ENCODE measurements at regions not wholly inside any gene's neighbourhood (a gene's known extent, or its start where the extent isn't known, plus 50 kb on each side); places are given as distances from the start of the nearest gene placed in this dataset.
"Not testable (repeated sequence)": the region's sequence is repeated elsewhere in the genome, so short reads cannot be mapped to it uniquely, and the experiment has no call there.

DNA sequence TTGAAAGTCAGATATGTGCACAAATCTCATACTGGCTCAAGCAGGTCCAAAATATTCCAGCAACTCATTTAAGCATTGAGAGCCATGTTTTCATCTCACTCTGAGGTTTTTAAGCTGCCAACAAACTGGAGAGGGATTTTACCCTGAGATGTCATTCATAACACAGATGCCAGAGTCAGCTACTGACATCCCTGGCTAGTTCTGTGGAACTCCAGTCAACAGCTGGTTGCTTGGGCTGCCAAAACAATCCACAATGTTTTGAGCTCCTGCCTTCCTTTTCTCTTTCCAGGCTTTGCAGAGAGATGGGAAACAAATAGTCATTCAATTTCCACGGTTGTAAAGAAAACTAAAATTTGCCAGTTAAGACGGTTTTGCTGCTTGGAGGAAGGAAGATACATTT is 621.2 kb upstream of the FBXO33 start:
- no peaks in the 10 kb centered on the region for H3K27me3 ChIP-seq (ENCODE audit: control insufficient read depth, insufficient read depth, low read length)
- H3K4me1 ChIP-seq (ENCODE audit: control insufficient read depth, low read depth, low read length): peaks cover 6% of the 10 kb centered on the region
- H3K36me3 ChIP-seq (ENCODE audit: control insufficient read depth, low read depth, low read length): no peaks in the 10 kb centered on the region
- H3K27ac ChIP-seq (ENCODE audit: low read length): no peak overlapping the region
- no peak overlapping the region for H3K4me3 ChIP-seq (ENCODE audit: low read length)
- no peak overlapping the region for H3K9ac ChIP-seq (ENCODE audit: low read length)
- H3K9me3 ChIP-seq (ENCODE audit: control insufficient read depth, low read depth, low read length): no peaks in the 10 kb centered on the region

DNA sequence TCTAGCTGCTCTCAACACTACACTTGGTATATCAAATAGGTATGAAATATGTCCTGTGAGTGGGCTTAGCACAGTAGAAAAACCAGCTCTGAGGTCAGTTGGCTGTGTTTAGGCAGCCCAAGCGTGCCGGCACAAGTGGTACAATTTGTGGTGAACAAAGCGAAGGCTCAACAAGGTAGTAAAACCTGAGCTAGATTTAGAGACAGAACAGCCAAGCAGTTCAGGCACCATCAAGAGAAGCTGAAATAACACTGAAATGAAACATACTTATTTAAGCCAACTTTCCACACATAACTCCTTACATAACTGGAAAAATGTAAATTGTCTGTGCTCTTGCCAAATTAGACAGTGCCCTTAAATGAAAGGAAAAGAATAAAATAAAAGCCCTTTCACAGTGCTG is 596.8 kb upstream of the FBXO33 start:
- Histone ChIP-seq H3K36me3 (ENCODE audit: control insufficient read depth, low read depth, low read length) (no peaks in the 10 kb centered on the region), H3K4me1 (ENCODE audit: control insufficient read depth, low read depth, low read length) (no peaks in the 10 kb centered on the region), H3K9ac (ENCODE audit: low read length) (no peak overlapping the region), H3K4me3 (ENCODE audit: low read length) (no peak overlapping the region), H3K9me3 (ENCODE audit: control insufficient read depth, low read depth, low read length) (no peaks in the 10 kb centered on the region), H3K27ac (ENCODE audit: low read length) (no peak overlapping the region), H3K27me3 (ENCODE audit: control insufficient read depth, insufficient read depth, low read length) (no peaks in the 10 kb centered on the region)

DNA sequence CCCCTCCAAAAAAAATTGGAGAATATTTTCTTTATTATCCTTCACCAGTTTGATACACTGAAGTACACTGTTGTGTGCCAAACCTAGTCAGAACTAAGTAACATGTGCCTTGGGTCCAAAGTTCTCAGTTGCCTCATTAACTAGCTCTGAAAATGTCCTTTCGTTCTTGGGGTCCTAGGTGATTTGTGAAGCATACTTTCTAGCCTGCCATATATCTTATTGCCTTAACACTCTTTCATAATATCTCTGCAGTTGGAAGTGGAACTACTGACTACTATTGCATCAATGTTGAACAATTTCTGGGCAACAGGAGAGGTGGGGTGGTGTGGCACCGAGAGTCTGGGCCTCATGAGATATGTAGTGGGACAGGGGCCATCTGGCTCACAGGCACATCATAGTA is 592.9 kb upstream of the FBXO33 start:
- H3K36me3 ChIP-seq (ENCODE audit: control insufficient read depth, low read depth, low read length): no peaks in the 10 kb centered on the region
- no peak overlapping the region for H3K9ac ChIP-seq (ENCODE audit: low read length)
- no peak overlapping the region for H3K4me3 ChIP-seq (ENCODE audit: low read length)
- no peak overlapping the region for H3K27ac ChIP-seq (ENCODE audit: low read length)
- no peaks in the 10 kb centered on the region for H3K27me3 ChIP-seq (ENCODE audit: control insufficient read depth, insufficient read depth, low read length)
- no peaks in the 10 kb centered on the region for H3K9me3 ChIP-seq (ENCODE audit: control insufficient read depth, low read depth, low read length)
- H3K4me1 ChIP-seq (ENCODE audit: control insufficient read depth, low read depth, low read length): no peaks in the 10 kb centered on the region

DNA sequence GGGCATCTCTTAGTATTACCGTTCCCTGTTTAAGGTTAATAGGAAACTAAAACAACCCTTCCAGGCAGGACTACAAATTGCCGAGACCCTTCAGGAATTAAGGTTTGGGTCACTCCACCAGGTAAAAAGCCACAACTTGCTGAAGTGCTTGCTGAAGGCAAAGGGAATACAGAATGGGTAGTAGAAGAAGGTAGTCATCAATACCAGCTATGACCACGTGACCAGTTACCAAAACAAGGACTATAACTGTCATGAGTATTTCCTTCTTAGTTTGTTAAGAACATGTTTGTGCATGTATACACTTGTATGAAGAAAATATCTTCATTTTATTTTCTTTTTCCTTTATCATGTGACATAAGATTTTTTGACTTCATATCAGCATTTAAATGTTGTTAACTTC is 578.7 kb upstream of the FBXO33 start:
- H3K27ac ChIP-seq (ENCODE audit: low read length): no peak overlapping the region
- no peaks in the 10 kb centered on the region for H3K27me3 ChIP-seq (ENCODE audit: control insufficient read depth, insufficient read depth, low read length)
- H3K36me3 ChIP-seq (ENCODE audit: control insufficient read depth, low read depth, low read length): no peaks in the 10 kb centered on the region
- H3K4me3 ChIP-seq (ENCODE audit: low read length): no peak overlapping the region
- no peaks in the 10 kb centered on the region for H3K9me3 ChIP-seq (ENCODE audit: control insufficient read depth, low read depth, low read length)
- H3K9ac ChIP-seq (ENCODE audit: low read length): no peak overlapping the region
- H3K4me1 ChIP-seq (ENCODE audit: control insufficient read depth, low read depth, low read length): no peaks in the 10 kb centered on the region

DNA sequence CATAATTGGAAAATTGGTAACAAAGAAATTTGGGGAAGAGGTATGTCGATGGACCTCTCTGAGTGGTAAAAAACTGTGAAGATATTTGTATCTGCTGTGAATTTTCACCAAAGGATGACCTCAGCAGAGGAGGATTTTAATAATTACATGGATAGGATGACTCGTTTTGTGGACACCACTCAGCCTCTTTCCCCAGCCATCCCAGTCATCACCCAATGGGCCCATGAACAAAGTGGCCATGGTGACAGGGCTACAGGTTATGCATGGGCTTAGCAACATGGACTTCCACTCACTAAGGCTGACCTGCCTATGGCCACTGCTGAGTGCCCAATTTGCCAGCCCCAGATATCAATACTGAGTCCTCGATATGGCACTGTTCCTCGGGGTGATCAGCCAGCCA is 577.5 kb upstream of the FBXO33 start:
- no peak overlapping the region for H3K4me3 ChIP-seq (ENCODE audit: low read length)
- no peaks in the 10 kb centered on the region for H3K27me3 ChIP-seq (ENCODE audit: control insufficient read depth, insufficient read depth, low read length)
- H3K9me3 ChIP-seq (ENCODE audit: control insufficient read depth, low read depth, low read length): no peaks in the 10 kb centered on the region
- H3K4me1 ChIP-seq (ENCODE audit: control insufficient read depth, low read depth, low read length): no peaks in the 10 kb centered on the region
- H3K36me3 ChIP-seq (ENCODE audit: control insufficient read depth, low read depth, low read length): no peaks in the 10 kb centered on the region
- no peak overlapping the region for H3K9ac ChIP-seq (ENCODE audit: low read length)
- no peak overlapping the region for H3K27ac ChIP-seq (ENCODE audit: low read length)

DNA sequence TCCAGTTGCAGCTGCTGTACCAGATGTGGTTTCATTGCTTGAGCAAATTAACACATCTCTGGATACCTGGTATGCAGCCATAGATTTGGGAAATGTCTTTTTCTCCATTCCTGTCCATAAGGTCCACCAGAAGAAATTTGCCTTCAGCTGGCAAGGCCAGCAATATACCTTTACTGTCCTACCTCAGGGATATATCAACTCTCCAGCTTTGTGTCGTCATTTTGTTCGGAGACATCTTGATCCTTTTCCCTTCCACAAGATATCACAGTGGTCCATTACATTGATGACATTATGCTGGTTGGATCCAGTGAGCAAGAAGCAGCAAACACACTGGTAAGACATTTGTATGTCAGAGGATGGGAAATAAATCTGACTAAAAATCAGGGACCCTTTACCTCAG is 576.1 kb upstream of the FBXO33 start:
- H3K4me3 ChIP-seq (ENCODE audit: low read length); H3K9ac ChIP-seq (ENCODE audit: low read length); H3K4me1 ChIP-seq (ENCODE audit: control insufficient read depth, low read depth, low read length); H3K27me3 ChIP-seq (ENCODE audit: control insufficient read depth, insufficient read depth, low read length); H3K36me3 ChIP-seq (ENCODE audit: control insufficient read depth, low read depth, low read length); H3K27ac ChIP-seq (ENCODE audit: low read length); H3K9me3 ChIP-seq (ENCODE audit: control insufficient read depth, low read depth, low read length): not testable (repeated sequence)

DNA sequence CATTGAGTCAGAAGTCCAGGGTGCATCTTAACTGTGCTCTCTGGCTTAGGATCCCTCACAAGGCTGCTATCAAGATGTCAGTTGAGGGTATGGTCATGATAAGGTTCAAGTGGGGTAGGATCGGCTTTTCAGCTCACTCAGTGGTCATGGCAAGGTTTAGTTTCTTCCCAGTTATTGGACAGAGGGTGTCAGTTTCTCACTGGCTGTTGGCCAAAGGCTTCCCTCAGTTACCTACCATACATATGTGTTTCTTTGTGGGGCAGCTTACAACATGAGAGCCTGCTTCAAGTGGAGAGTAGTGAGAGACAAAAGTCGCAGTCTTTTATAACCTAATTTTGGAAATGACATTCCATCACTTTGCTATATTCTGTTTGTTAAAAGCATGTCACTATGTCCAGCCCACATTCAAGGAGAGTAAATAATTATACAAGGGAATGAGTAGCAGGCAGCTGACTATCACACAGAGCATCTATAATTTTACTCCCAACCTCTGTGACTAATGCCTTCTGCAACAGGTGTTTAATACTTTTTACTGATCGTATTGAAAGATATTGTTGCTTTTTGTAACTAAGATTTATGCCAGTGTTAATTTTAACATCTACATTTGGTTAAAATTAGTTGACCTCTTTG is 572.8 kb upstream of the FBXO33 start:
- H3K9ac ChIP-seq (ENCODE audit: low read length): no peak overlapping the region
- no peaks in the 10 kb centered on the region for H3K27me3 ChIP-seq (ENCODE audit: control insufficient read depth, insufficient read depth, low read length)
- no peak overlapping the region for H3K27ac ChIP-seq (ENCODE audit: low read length)
- no peaks in the 10 kb centered on the region for H3K9me3 ChIP-seq (ENCODE audit: control insufficient read depth, low read depth, low read length)
- H3K4me1 ChIP-seq (ENCODE audit: control insufficient read depth, low read depth, low read length): no peaks in the 10 kb centered on the region
- H3K4me3 ChIP-seq (ENCODE audit: low read length): no peak overlapping the region
- no peaks in the 10 kb centered on the region for H3K36me3 ChIP-seq (ENCODE audit: control insufficient read depth, low read depth, low read length)

DNA sequence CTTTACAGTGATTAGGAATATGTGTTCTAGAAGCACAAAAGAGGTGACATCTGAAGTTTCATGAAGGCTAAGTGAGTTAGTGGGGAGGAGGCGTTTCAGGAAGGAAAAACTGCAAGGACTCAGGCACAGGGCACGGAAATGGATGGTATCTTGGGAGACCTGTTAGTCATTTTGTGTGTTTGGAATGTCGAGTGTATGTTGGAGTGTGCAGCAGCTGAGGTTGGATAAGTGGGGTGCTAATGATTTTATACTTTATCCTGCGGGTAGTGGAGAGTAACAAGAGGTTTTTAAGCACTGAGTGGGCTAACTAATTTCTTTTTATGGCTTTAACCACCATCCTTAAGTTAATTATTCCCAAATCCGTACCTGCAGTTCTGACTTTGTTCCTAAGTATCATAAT is 571.5 kb upstream of the FBXO33 start:
- Histone ChIP-seq H3K4me1 (ENCODE audit: control insufficient read depth, low read depth, low read length) (no peaks in the 10 kb centered on the region), H3K9me3 (ENCODE audit: control insufficient read depth, low read depth, low read length) (no peaks in the 10 kb centered on the region), H3K9ac (ENCODE audit: low read length) (no peak overlapping the region), H3K36me3 (ENCODE audit: control insufficient read depth, low read depth, low read length) (no peaks in the 10 kb centered on the region), H3K27me3 (ENCODE audit: control insufficient read depth, insufficient read depth, low read length) (no peaks in the 10 kb centered on the region), H3K4me3 (ENCODE audit: low read length) (no peak overlapping the region), H3K27ac (ENCODE audit: low read length) (no peak overlapping the region)

DNA sequence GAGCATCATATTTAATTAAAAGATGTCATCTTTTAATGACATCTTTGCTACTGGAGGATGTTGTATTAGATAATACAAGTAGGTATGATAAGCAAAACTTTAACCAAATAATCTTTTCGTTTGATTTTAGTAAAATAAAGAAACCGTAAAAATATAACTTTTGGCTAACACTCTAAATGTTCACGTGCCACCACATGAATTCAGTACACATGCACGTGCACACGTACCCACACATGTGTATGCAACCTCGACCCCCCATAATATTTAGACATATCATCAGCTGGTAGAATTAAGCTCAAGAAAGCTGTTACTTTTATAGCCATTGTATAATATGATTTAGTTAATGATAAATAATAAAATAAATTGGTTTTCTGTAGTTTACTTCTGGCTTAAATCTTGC is 566.6 kb upstream of the FBXO33 start:
- H3K4me3 ChIP-seq (ENCODE audit: low read length): no peak overlapping the region

DNA sequence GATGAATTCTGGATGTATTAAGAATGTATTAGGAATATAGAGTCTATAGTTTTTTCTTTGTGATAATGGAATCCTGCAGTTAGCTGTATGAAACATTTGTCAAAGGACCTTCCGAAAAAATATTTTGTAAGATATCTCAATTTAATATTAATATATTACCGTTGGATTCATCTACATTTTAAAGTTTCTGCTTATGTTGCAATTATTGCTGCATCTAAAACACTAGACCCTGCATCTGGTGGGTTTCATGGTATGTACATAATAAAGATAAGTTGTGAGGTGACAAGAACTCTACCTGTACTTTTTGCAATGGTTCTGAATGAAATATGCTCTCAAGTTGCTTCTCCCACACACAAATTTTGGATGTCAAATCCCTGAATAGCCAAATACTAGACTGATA is 565.9 kb upstream of the FBXO33 start:
- Histone ChIP-seq H3K9me3 (ENCODE audit: control insufficient read depth, low read depth, low read length) (no peaks in the 10 kb centered on the region), H3K9ac (ENCODE audit: low read length) (no peak overlapping the region), H3K4me1 (ENCODE audit: control insufficient read depth, low read depth, low read length) (no peaks in the 10 kb centered on the region), H3K27me3 (ENCODE audit: control insufficient read depth, insufficient read depth, low read length) (no peaks in the 10 kb centered on the region), H3K27ac (ENCODE audit: low read length) (no peak overlapping the region), H3K36me3 (ENCODE audit: control insufficient read depth, low read depth, low read length) (no peaks in the 10 kb centered on the region), H3K4me3 (ENCODE audit: low read length) (no peak overlapping the region)

More for the DNA sequence above, 566.6 kb upstream of the FBXO33 start:
- H3K9me3 ChIP-seq (ENCODE audit: control insufficient read depth, low read depth, low read length): no peaks in the 10 kb centered on the region
- H3K9ac ChIP-seq (ENCODE audit: low read length): no peak overlapping the region
- H3K36me3 ChIP-seq (ENCODE audit: control insufficient read depth, low read depth, low read length): no peaks in the 10 kb centered on the region
- H3K4me1 ChIP-seq (ENCODE audit: control insufficient read depth, low read depth, low read length): no peaks in the 10 kb centered on the region
- H3K27ac ChIP-seq (ENCODE audit: low read length): no peak overlapping the region
- no peaks in the 10 kb centered on the region for H3K27me3 ChIP-seq (ENCODE audit: control insufficient read depth, insufficient read depth, low read length)

DNA sequence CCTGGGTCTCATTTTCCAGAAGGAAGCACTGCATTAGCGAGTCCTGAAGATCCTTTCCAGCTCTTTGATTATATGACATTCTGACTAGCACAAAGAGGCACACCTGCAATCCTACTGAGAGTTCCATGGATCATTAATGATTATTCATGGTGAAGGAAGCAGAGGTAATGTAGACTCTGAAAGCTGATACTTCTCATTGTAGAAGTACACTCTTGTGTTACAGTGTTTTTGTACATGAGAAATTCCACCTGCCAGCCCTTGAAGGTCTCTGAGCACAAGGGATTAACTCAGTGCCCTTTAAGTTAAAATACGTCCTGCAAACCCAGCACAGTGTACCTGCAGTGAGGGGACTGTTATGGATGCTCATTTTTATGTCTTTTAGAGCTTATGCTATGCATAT is 558.8 kb upstream of the FBXO33 start:
- H3K4me1 ChIP-seq (ENCODE audit: control insufficient read depth, low read depth, low read length): peaks cover 3% of the 10 kb centered on the region
- H3K4me3 ChIP-seq (ENCODE audit: low read length): no peak overlapping the region
- H3K36me3 ChIP-seq (ENCODE audit: control insufficient read depth, low read depth, low read length): no peaks in the 10 kb centered on the region
- H3K27me3 ChIP-seq (ENCODE audit: control insufficient read depth, insufficient read depth, low read length): no peaks in the 10 kb centered on the region
- H3K9me3 ChIP-seq (ENCODE audit: control insufficient read depth, low read depth, low read length): no peaks in the 10 kb centered on the region
- no peak overlapping the region for H3K27ac ChIP-seq (ENCODE audit: low read length)
- H3K9ac ChIP-seq (ENCODE audit: low read length): no peak overlapping the region

DNA sequence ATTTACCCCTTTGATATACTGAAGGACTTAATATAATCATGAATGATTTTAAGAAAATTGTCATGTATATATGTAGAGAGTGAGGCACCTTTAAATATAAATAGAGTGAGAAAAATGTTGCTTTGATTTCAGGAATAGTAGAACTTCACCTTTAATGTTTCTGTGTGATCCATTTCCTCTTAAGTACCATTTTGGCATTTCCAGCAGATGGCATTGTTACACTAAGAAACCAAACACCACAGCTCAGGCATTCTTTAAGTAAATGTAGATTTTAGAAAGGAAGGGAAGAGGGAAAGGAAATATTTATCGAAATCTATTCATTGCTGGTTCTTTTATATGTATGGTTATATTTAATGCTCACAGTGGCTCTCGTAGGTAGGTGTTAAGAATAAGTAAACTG is 556.7 kb upstream of the FBXO33 start:
- Histone ChIP-seq H3K27me3 (ENCODE audit: control insufficient read depth, insufficient read depth, low read length) (no peaks in the 10 kb centered on the region), H3K4me1 (ENCODE audit: control insufficient read depth, low read depth, low read length) (peaks cover 3% of the 10 kb centered on the region), H3K36me3 (ENCODE audit: control insufficient read depth, low read depth, low read length) (no peaks in the 10 kb centered on the region), H3K4me3 (ENCODE audit: low read length) (no peak overlapping the region), H3K27ac (ENCODE audit: low read length) (no peak overlapping the region), H3K9me3 (ENCODE audit: control insufficient read depth, low read depth, low read length) (no peaks in the 10 kb centered on the region), H3K9ac (ENCODE audit: low read length) (no peak overlapping the region)
